PC-3 (cell line): ENCODE measurements at regions not wholly inside any gene's neighbourhood (a gene's known extent, or its start where the extent isn't known, plus 50 kb on each side); places are given as distances from the start of the nearest gene placed in this dataset.

Experiments used
- EZH2phosphoT487 ChIP-seq: fragments of 300-600 bp; sonication (generic); IDR thresholded peaks from 2 replicates; pipeline ENCODE4 v1.6.1; 2018; ENCODE audit warnings: mild to moderate bottlenecking, antibody characterized with exemption, low read length, borderline replicate concordance
- TF ChIP-seq, protein P1 (sequence below): fragments of 300-600 bp; sonication (generic); conservative IDR thresholded peaks from 2 replicates; pipeline ENCODE4 v1.5.1; 2017; ENCODE audit warnings: antibody characterized with exemption, low read depth, mild to moderate bottlenecking, low read length

DNA sequence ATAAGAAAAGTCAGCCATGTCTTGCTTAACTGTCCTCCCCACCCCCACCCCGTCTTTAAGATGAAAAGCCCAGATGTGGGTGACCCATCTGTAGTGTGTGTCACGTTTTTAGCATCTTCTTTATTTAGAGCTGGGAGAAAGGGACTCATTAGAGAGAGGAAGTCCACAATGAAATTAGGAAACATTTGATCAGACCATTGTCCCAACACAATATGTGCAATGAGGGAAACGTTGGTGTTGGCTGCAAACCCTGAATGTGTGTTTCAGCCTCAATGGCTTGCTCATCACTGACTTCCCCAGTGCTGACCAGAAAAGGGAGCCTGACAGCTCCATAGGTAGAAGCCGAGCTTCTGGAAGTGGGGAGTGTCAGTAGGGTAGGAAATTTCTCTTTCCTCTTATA lies 475.7 kb downstream of the CD83 start:
- TF ChIP-seq, protein P1, sequence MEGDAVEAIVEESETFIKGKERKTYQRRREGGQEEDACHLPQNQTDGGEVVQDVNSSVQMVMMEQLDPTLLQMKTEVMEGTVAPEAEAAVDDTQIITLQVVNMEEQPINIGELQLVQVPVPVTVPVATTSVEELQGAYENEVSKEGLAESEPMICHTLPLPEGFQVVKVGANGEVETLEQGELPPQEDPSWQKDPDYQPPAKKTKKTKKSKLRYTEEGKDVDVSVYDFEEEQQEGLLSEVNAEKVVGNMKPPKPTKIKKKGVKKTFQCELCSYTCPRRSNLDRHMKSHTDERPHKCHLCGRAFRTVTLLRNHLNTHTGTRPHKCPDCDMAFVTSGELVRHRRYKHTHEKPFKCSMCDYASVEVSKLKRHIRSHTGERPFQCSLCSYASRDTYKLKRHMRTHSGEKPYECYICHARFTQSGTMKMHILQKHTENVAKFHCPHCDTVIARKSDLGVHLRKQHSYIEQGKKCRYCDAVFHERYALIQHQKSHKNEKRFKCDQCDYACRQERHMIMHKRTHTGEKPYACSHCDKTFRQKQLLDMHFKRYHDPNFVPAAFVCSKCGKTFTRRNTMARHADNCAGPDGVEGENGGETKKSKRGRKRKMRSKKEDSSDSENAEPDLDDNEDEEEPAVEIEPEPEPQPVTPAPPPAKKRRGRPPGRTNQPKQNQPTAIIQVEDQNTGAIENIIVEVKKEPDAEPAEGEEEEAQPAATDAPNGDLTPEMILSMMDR, result no peak
- TF ChIP-seq EZH2phosphoT487, result no peak
